Activated T-helper 1 cell treated with anti-CD3 and anti-CD28 coated beads, Interleukin-12 subunit alpha, Interleukin-12 subunit beta, Interleukin-2, Interleukin-4 antibody, amounts not matched to agents 30 ng/mL and 10 ng/mL and 1 ng/mL, durations not matched to agents 14 hours and 24 hours and 36 hours (primary cell): ENCODE measurements at regions not wholly inside any gene's neighbourhood (a gene's known extent, or its start where the extent isn't known, plus 50 kb on each side); places are given as distances from the start of the nearest gene placed in this dataset.

Experiments used
- DNase-seq: peaks from one replicate; pipeline ENCODE4 v3.0.0; 2021; ENCODE audit warnings: low spot score
- H3K27ac Mint-ChIP-seq: one replicate; pipeline ENCODE4 v1.8.0; 2021; ENCODE audit warnings: mild to moderate bottlenecking, mixed read lengths
- H3K27me3 Mint-ChIP-seq: one replicate; pipeline ENCODE4 v1.8.0; 2022; ENCODE audit warnings: mild to moderate bottlenecking, moderate library complexity, mixed read lengths; ENCODE audit not compliant: insufficient read depth
- H3K36me3 Mint-ChIP-seq: one replicate; pipeline ENCODE4 v1.8.0; 2021; ENCODE audit warnings: low read depth, mixed read lengths
- H3K4me1 Mint-ChIP-seq: one replicate; pipeline ENCODE4 v1.8.0; 2021; ENCODE audit warnings: low read depth, mixed read lengths
- H3K4me3 Mint-ChIP-seq: one replicate; pipeline ENCODE4 v1.8.0; 2021; ENCODE audit warnings: mild to moderate bottlenecking, moderate library complexity, mixed read lengths
- H3K9me3 Mint-ChIP-seq: one replicate; pipeline ENCODE4 v1.8.0; 2021; ENCODE audit warnings: mixed read lengths
- intact Hi-C: fragments of 100-400 bp; cut with micrococcal nuclease; formaldehyde crosslinking; loops from one replicate; pipeline ENCODE4 v1.15.1; 2024

DNA sequence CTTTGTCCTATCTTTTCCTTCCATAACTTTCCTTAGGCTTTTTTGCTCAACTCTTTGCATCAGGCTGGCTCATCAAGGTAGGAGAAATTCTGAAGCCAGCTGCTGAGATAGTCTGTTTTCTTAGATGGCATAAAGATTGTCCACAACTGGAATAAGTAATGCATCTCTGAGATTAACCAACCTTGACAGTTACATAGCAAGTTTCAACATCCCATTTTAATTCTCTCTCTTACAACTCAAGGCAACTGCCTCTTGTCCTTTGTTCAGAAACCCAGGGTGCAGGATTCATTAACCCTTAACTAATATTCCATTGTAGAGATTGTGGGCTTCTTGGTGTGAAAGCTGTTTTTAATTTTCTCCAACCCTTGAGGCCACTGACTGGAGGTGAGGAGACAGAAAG, 239.2 kb downstream of the LACC1 start:
- peaks cover 13% of the 10 kb centered on the region for H3K4me1 Mint-ChIP-seq
- no peak overlapping the region for H3K4me3 Mint-ChIP-seq
- no peak for DNase-seq
- peaks cover 6% of the 10 kb centered on the region for H3K9me3 Mint-ChIP-seq
- H3K27me3 Mint-ChIP-seq: peaks cover 2% of the 10 kb centered on the region
- no peaks in the 10 kb centered on the region for H3K36me3 Mint-ChIP-seq
- intact Hi-C loops: no loop called here
- no peak overlapping the region for H3K27ac Mint-ChIP-seq

DNA sequence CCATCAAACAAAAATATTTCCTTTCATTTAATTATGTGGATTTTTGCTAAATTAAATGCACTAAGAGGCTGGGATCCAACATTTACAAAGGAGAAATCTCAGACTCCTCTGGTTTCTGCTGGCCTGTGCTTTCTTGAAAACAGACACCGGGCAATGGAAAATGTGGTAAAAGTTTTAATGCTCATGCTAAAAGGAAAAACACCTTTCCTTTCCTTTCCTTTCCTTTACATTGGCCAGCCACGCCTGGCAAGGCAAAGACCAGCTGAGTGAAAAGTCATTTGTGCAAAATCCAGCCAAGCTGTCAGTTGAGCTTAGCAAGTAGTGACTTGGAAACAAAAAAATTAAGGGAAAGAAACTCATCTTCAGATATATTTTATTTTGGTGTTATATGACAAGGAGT, 240.3 kb downstream of the LACC1 start:
- H3K4me3 Mint-ChIP-seq: no peak overlapping the region
- H3K27ac Mint-ChIP-seq: no peak overlapping the region
- no peak for DNase-seq
- peaks cover 13% of the 10 kb centered on the region for H3K4me1 Mint-ChIP-seq
- H3K9me3 Mint-ChIP-seq: peaks cover 12% of the 10 kb centered on the region
- no peaks in the 10 kb centered on the region for H3K36me3 Mint-ChIP-seq
- intact Hi-C loops: no loop called here
- H3K27me3 Mint-ChIP-seq: peaks cover 2% of the 10 kb centered on the region

DNA sequence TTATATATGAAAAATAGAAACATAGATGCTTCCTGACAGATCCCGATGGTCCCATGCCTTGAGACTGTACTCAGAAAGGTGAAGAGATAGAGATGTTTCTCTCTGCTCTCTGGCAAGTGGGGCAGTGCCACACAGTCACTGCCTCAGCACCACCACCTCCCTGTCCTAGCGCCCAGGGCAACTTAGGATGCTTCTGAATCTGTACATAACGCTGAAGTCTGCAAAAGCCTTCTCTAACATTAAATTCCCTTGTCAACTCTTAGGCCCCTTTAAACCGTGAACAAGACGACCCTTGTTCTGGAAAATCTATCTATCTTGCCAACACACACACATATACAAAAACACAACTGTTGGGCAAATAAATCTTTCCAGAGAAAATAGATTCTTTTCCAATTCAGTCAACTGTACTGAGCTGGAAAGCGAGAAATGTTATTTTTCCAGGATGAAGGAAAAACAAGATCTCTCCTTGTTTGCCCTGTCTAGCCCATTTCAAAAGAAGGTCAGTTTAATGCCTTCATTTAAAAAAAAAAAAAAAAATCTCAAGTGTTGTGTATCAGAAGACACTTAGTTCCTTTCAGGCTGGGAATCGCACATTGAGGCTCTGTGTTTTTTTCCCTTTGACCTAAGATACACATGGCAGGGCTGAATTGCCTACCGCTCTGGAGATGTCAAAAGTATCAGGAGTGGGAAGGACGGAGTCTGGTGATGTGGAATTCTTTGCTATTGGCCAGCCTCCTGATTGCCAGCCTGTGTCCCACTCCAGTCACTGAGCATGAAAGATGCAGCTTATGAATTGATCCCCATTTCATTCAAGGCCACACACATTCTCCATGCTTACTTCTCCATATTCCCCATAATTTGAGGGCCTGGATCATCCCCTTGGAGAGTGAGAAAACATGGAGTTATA, 241.4 kb downstream of the LACC1 start:
- no peak for DNase-seq
- Mint-ChIP-seq H3K4me3 (no peak overlapping the region), H3K27ac (no peak overlapping the region), H3K4me1 (peaks cover 13% of the 10 kb centered on the region), H3K36me3 (no peaks in the 10 kb centered on the region), H3K9me3 (peaks cover 12% of the 10 kb centered on the region), H3K27me3 (peaks cover 2% of the 10 kb centered on the region)
- intact Hi-C loops: no loop called here

DNA sequence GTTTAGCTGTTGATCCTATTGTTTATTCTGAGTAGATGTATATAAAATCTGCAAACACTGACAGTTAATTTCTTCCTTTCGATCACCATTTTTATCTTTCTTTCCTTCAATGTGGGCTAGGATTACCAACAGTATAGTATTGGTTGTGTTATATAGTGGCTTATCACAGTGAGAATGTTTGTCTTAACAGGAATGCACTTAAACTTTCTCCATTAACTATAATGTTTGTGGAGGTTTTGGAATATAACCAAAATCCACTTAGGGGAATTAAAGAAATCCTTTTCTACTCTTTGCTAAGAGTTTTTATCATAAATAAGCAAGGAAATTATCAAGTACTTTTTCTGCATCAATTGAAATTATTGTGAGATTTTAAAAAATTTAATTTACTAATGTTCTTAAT, 244.6 kb downstream of the LACC1 start:
- Mint-ChIP-seq H3K4me3 (no peak overlapping the region), H3K27ac (no peak overlapping the region), H3K27me3 (peaks cover 5% of the 10 kb centered on the region), H3K9me3 (peaks cover 12% of the 10 kb centered on the region), H3K36me3 (no peaks in the 10 kb centered on the region), H3K4me1 (no peaks in the 10 kb centered on the region)
- DNase-seq: no peak
- intact Hi-C loops: no loop called here

DNA sequence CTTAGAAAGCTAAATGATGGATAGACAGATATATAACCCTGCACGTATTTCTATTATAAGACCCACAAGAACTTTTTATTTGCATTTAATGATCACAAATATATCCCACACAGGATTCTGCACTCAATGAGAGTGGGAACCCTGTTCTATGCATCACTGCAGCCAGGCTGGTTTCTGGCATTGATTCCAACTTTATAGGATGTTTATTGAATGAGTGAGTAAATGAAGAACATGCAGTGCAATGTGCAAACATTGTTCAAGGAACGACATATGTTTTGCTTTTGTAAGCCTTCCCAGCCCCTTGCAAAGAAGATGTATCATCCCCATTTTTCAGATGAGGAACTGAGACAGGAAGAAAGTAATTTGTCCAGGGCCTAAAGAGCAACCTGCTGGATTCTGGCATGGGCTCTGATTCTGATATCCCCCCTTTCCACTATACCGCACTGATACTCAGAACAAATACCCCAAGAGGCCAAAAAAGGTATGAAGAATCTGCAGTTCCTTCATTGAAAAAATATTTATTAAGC, 246.3 kb downstream of the LACC1 start:
- no peaks in the 10 kb centered on the region for H3K36me3 Mint-ChIP-seq
- DNase-seq: no peak
- H3K27ac Mint-ChIP-seq: no peak overlapping the region
- peaks cover 12% of the 10 kb centered on the region for H3K9me3 Mint-ChIP-seq
- peaks cover 7% of the 10 kb centered on the region for H3K27me3 Mint-ChIP-seq
- no peaks in the 10 kb centered on the region for H3K4me1 Mint-ChIP-seq
- intact Hi-C loops: no loop called here
- no peak overlapping the region for H3K4me3 Mint-ChIP-seq

DNA sequence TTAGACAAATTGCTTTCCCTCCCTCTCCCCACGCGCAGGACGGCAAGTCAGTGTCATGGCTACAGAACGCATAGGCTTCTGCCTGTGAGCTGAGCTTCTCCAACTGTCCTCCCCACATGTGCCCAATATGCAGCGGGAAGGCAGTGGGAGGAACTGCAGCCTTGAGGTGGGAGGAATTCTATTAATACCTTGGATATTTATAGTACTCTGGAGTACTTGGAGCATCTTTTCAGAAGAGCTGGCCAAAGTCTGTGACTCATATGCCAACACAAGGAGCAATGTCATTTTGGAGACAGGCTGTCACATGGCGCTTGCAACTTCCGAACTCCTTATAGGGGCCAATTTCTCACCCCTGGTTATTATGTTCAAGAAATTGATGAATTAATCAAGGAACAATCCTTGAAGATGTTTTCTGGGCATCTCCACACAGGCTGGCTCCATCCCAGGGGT, 245.0 kb upstream of the SERP2 start:
- intact Hi-C loops: no loop called here
- Mint-ChIP-seq H3K27me3 (peaks cover 8% of the 10 kb centered on the region), H3K9me3 (peaks cover 8% of the 10 kb centered on the region), H3K4me1 (no peaks in the 10 kb centered on the region), H3K27ac (no peak overlapping the region), H3K4me3 (no peak overlapping the region), H3K36me3 (no peaks in the 10 kb centered on the region)
- no peak for DNase-seq

DNA sequence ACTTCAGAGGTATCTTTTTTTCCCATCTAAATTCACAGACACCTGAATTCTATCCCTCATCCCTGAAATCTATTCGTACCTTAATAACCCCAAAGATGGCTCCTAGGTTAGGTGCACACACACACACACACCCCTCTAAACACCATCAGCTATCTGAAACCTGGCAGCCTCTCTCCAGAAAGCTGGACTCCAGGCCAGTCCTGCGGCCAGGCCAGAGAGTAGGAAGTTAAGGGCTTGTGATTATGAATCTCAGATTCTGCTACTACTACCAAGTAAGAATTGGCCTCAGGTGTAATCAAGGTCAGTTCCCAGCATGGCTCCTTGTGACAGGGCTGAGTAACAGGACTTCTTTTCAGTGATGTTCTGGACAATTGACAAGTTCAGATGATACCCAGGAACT, 244.2 kb upstream of the SERP2 start:
- no peaks in the 10 kb centered on the region for H3K9me3 Mint-ChIP-seq
- peaks cover 8% of the 10 kb centered on the region for H3K27me3 Mint-ChIP-seq
- no peaks in the 10 kb centered on the region for H3K4me1 Mint-ChIP-seq
- no peaks in the 10 kb centered on the region for H3K36me3 Mint-ChIP-seq
- no peak overlapping the region for H3K4me3 Mint-ChIP-seq
- intact Hi-C loops: no loop called here
- DNase-seq: no peak
- H3K27ac Mint-ChIP-seq: no peak overlapping the region

DNA sequence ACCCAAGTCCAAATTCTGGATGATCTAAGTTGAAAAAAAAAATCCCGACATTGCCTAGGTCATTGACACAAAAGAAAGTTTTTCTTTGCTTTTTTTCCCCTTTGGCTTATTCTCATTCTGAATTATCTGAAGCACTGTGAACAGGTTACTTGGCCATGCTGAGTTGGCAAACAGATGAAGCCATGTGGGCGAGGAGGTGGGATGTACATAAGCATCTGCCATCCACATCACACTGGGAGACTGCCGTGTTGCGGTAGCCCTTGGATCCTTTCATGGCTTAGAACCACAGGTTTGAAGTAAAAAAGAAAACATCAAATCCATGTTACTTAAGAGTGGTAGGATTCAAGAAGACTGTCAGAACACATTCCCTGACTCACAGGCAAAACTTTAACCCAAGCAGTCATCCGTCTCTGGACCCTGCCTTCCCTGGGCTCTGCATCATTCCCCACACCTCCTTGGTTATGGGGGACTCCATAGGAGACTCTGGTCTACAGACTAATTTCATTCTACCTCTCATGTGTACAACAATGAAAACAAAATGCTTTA, 242.5 kb upstream of the SERP2 start:
- intact Hi-C loops: no loop called here
- peaks cover 12% of the 10 kb centered on the region for H3K27me3 Mint-ChIP-seq

DNA sequence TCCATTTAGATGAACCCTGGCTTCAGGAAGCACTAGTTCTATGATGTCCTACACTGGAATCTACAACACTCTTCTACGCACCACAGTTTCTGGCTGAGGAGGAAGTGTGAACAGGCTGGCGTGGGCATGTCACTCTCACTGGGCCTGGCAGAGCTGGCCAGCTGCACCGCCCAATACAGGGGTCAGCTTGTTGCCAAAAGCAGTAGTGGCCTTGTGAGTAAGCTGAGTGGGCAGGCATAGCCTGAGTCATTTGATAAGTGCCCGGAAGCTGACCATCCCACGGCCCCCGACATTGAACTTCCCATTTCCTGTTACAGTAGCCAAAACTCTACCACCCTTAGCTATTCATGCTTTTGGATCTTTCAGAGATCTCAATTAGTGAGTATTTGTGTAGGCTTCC, 240.9 kb upstream of the SERP2 start:
- no peak overlapping the region for H3K4me3 Mint-ChIP-seq
- no peaks in the 10 kb centered on the region for H3K36me3 Mint-ChIP-seq
- H3K27ac Mint-ChIP-seq: no peak overlapping the region
- H3K4me1 Mint-ChIP-seq: peaks cover 17% of the 10 kb centered on the region
- no peak for DNase-seq
- peaks cover 17% of the 10 kb centered on the region for H3K27me3 Mint-ChIP-seq
- H3K9me3 Mint-ChIP-seq: no peaks in the 10 kb centered on the region
- intact Hi-C loops: no loop called here

More for the DNA sequence above, 242.5 kb upstream of the SERP2 start:
- Mint-ChIP-seq H3K27ac (no peak overlapping the region), H3K9me3 (no peaks in the 10 kb centered on the region), H3K4me1 (peaks cover 2% of the 10 kb centered on the region), H3K4me3 (no peak overlapping the region), H3K36me3 (no peaks in the 10 kb centered on the region)
- no peak for DNase-seq

DNA sequence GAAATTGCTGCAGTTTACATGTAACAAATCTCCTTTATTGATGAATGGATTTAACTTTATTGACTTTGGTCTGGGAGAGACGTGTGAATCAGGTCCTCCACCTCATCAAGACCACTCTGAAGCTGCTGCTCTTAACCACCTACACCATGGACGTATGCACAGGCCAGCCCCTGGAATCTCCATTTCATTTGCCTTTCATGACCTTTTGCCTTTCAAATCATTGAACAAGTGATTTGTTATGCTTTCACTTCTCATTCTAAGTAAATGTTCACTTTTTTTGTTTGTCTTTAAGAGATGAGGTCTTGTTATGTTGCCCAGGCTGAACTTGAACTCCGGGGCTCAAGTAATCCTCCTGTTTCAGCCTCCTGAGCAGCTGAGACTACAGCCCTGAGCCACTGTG, 240.0 kb upstream of the SERP2 start:
- no peaks in the 10 kb centered on the region for H3K9me3 Mint-ChIP-seq
- peaks cover 22% of the 10 kb centered on the region for H3K27me3 Mint-ChIP-seq
- intact Hi-C loops: no loop called here
- no peak overlapping the region for H3K27ac Mint-ChIP-seq
- H3K4me1 Mint-ChIP-seq: peaks cover 17% of the 10 kb centered on the region
- no peak for DNase-seq
- no peaks in the 10 kb centered on the region for H3K36me3 Mint-ChIP-seq
- no peak overlapping the region for H3K4me3 Mint-ChIP-seq

DNA sequence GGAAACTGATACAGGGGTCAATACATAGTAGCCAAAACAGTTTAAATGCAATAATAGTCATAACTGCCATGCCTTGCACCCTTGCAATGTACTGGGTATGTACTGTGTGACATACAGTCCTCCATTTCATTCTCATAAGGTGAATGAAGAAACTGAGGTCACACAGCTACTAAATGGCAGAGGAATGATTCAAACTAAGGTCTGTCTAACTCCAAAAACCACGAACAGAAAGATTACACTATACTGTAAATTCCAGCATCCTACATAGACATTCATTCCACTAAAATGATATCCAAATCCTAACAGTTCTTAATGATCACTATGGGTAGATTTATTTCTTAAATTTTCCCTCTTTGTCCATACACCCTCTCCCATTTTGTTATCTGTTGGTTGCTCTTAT, 238.1 kb upstream of the SERP2 start:
- intact Hi-C loops: no loop called here
- no peaks in the 10 kb centered on the region for H3K9me3 Mint-ChIP-seq
- peaks cover 28% of the 10 kb centered on the region for H3K27me3 Mint-ChIP-seq
- H3K36me3 Mint-ChIP-seq: no peaks in the 10 kb centered on the region
- no peak overlapping the region for H3K27ac Mint-ChIP-seq
- DNase-seq: no peak
- peaks cover 18% of the 10 kb centered on the region for H3K4me1 Mint-ChIP-seq
- H3K4me3 Mint-ChIP-seq: no peak overlapping the region

DNA sequence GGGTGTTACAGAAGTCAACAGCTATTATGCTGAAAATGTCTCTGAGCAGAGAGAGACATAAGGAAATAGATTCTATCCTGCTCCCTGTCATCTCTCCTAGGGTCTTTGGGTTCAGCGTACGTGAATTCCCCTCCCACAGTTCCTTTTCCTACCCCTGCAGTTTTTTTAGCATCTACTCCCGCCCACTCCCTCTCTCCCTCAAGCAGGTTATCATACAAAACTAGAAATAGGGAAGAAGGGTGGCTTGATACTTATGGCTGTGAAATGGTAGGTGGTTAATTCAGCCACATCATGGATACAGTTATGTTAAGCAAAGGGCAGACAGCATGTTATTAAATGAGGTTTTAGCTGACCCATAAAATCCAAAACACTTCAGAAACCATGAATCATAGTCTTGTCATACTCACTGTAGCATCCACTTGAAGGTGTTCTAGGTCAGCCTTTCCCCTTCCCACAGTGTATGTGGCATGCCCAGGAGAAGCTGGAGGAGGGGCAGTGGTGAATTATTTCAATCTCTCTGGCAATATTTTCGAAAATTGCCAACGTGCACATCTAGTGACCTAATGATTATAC, 236.8 kb upstream of the SERP2 start:
- Mint-ChIP-seq H3K4me1 (peaks cover 29% of the 10 kb centered on the region), H3K9me3 (no peaks in the 10 kb centered on the region), H3K36me3 (no peaks in the 10 kb centered on the region), H3K27me3 (peaks cover 32% of the 10 kb centered on the region), H3K4me3 (no peak overlapping the region), H3K27ac (no peak overlapping the region)
- intact Hi-C loops: loop anchor here (2.0 kb wide), 1 partner anchor 232 kb away; no protein-coding TSS in a partner anchor
- no peak for DNase-seq

DNA sequence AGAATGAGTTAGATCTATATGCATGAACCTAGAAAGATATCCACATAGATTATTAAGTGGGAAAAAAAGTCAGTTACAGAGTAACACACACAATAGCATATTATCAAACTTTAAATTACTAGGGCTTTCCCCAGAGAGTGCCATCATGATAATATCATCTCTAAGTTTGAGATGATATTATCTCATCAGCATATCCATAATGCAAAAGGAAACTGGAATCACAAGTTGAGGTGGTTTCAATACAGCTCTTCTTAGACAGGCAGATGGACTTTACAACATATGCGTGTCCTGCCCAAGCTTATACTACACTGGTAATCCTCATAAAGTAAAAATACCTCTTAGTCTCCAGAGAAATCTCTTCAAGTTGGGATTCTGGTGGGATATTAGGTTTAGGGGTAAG, 236.2 kb upstream of the SERP2 start:
- no peaks in the 10 kb centered on the region for H3K9me3 Mint-ChIP-seq
- H3K27me3 Mint-ChIP-seq: peaks cover 32% of the 10 kb centered on the region
- H3K36me3 Mint-ChIP-seq: no peaks in the 10 kb centered on the region
- no peak overlapping the region for H3K4me3 Mint-ChIP-seq
- intact Hi-C loops: loop anchor here (2.0 kb wide), 1 partner anchor 233 kb away; no protein-coding TSS in a partner anchor
- no peak for DNase-seq
- H3K4me1 Mint-ChIP-seq: peaks cover 32% of the 10 kb centered on the region
- no peak overlapping the region for H3K27ac Mint-ChIP-seq
